OCI-LY3 (cell line): ENCODE measurements at regions not wholly inside any gene's neighbourhood (a gene's known extent, or its start where the extent isn't known, plus 50 kb on each side); places are given as distances from the start of the nearest gene placed in this dataset.

ENCODE experiments used
- H2AFZ ChIP-seq: fragments of 200-600, 300-600 bp; shearing (Covaris generic); 2 replicates; pipeline ENCODE4 v1.6.0; 2014; ENCODE audit warnings: antibody characterized with exemption, low read depth, low read length
- H3K27ac ChIP-seq: fragments of 200-600, 300-600 bp; sonication (generic); 2 replicates; pipeline ENCODE4 v1.5.1; 2014; ENCODE audit warnings: mild to moderate bottlenecking, low read length, moderate library complexity, mixed read lengths
- H3K27me3 ChIP-seq: fragments of 200-600, 300-600 bp; sonication (generic); 2 replicates; pipeline ENCODE4 v1.6.1; 2014; ENCODE audit warnings: low read depth, low read length, mixed read lengths
- H3K36me3 ChIP-seq: fragments of 200-600, 300-600 bp; sonication (generic); replicated peaks from 2 replicates; pipeline ENCODE3; 2014; ENCODE audit warnings: low read depth, low read length, mixed read lengths
- H3K4me1 ChIP-seq: fragments of 300-600, 200-600 bp; sonication (generic); 2 replicates; pipeline ENCODE4 v1.6.1; 2014; ENCODE audit warnings: low read length, mixed read lengths
- H3K4me2 ChIP-seq: fragments of 200-600, 300-600 bp; sonication (generic); 2 replicates; pipeline ENCODE4 v1.6.1; 2014; ENCODE audit warnings: low read length, mixed read lengths
- H3K4me3 ChIP-seq: fragments of 300-600, 200-600 bp; sonication (generic); 2 replicates; pipeline ENCODE4 v1.5.1; 2014; ENCODE audit warnings: antibody characterized with exemption, mild to moderate bottlenecking, low read length, moderate library complexity
- H3K79me2 ChIP-seq: fragments of 300-600, 200-600 bp; shearing (Covaris generic); 2 replicates; pipeline ENCODE4 v1.6.1; 2014; ENCODE audit warnings: mild to moderate bottlenecking, low read length, mixed read lengths
- H3K9ac ChIP-seq: fragments of 300-600, 200-600 bp; shearing (Covaris generic); 2 replicates; pipeline ENCODE4 v1.6.0; 2014; ENCODE audit warnings: mild to moderate bottlenecking, low read length, moderate library complexity
- H3K9me3 ChIP-seq: fragments of 200-600, 300-600 bp; shearing (Covaris generic); 2 replicates; pipeline ENCODE4 v1.6.1; 2014; ENCODE audit warnings: low read length, mixed read lengths; ENCODE audit not compliant: insufficient read depth
- H4K20me1 ChIP-seq: fragments of 200-600, 300-600 bp; sonication (generic); 2 replicates; pipeline ENCODE4 v1.6.1; 2016; ENCODE audit warnings: low read length, mixed read lengths; ENCODE audit not compliant: insufficient read depth
- CTCF ChIP-seq: fragments of 200-600, 300-600 bp; sonication (generic); IDR thresholded peaks from 2 replicates; pipeline ENCODE4 v1.5.1; 2014; ENCODE audit warnings: antibody characterized with exemption, low read length, low read depth
- EZH2phosphoT487 ChIP-seq: fragments of 200-600 bp; shearing (Covaris generic); IDR thresholded peaks from 2 replicates; pipeline ENCODE4 v1.6.1; 2018; ENCODE audit warnings: antibody characterized with exemption, mixed run types, low read depth

- Histone ChIP-seq H3K27ac (no peak overlapping the region), H4K20me1 (no peaks in the 10 kb centered on the region), H3K9me3 (no peaks in the 10 kb centered on the region), H3K4me3 (no peak overlapping the region), H3K4me1 (no peaks in the 10 kb centered on the region), H3K27me3 (peaks cover 56% of the 10 kb centered on the region), H3K36me3 (no peaks in the 10 kb centered on the region), H2AFZ (no peak overlapping the region), H3K4me2 (no peak overlapping the region), H3K9ac (no peak overlapping the region), H3K79me2 (no peaks in the 10 kb centered on the region)
- TF ChIP-seq EZH2phosphoT487 (no peak), CTCF (no peak)
Observed at GRCh38 chr3:124082343-124082742, 90.4 kb upstream of the ROPN1 start.

DNA sequence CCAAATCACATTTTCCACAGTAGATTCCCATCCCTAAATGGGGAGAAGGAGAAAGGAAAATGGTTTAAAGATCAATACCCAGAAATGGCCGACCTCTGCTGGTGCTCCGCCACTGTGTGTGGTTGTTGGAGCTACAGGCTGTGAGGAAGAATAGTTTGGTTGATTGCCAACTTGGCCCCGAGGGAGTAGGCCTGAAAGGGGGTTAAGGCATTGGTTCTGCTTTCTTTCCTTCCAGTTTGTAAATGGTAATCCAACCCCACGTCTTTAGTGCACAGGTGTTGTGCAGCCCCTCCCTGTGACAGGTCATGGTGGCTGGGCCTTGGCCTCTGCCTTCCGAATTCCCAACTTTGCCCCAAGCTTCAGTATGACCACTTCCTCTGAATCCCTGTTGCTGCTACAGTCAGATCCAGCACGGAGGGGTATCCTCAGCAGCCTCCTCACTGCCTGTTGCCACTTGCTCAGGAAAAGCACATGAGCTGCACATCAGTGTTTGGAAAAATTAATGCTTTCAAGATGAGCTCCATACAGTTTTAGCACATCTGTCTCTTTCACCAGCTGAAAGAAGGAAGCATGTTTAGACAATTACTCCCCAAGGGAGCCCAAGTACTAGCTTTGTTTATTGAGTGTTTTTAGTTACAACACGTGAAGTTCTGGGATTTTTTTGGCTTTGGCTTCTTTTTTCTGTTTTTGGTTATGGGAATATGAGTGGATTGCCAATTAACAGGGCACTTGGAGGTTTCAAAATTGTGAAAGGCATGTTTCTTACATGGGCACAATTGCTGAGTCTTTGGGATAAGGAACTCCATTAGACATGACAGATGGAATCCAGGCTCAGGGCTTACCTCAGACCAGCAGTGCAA, 92.3 kb upstream of the ROPN1 start:
- Histone ChIP-seq H3K4me2 (no peak overlapping the region), H3K27ac (no peak overlapping the region)

DNA sequence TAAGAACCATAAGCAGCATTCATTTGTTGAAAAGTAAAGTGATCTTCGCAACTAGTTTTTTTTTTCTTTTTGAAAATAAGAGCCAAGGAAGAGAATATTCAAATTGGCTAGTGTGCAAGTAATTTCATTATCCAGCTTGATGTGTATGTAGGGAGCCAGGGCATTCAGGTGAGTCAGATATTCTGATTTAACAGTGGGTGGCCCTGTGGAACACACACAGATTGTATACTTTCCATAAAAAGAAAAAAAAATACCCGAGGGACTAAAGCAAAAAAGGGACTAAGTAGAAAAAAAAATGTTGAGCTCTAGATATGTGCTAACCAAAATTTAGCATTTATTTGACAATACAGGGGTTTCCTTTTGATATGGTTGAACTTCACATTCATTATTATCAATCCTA, 96.9 kb upstream of the ROPN1 start:
- Histone ChIP-seq H3K4me2 (no peak overlapping the region), H3K9ac (no peak overlapping the region), H3K4me1 (no peaks in the 10 kb centered on the region), H3K79me2 (no peaks in the 10 kb centered on the region), H3K4me3 (no peak overlapping the region), H3K27ac (no peak overlapping the region), H3K36me3 (no peaks in the 10 kb centered on the region), H4K20me1 (no peaks in the 10 kb centered on the region), H3K27me3 (peaks cover 42% of the 10 kb centered on the region; the same call in 1 of the 2 replicates), H2AFZ (no peak overlapping the region), H3K9me3 (no peaks in the 10 kb centered on the region)
- TF ChIP-seq CTCF = no peak
- no peak for TF ChIP-seq EZH2phosphoT487

More for the DNA sequence above, 92.3 kb upstream of the ROPN1 start:
- H3K79me2 ChIP-seq = no peaks in the 10 kb centered on the region
- no peaks in the 10 kb centered on the region for H3K9me3 ChIP-seq
- no peaks in the 10 kb centered on the region for H4K20me1 ChIP-seq
- no peaks in the 10 kb centered on the region for H3K36me3 ChIP-seq
- H3K27me3 ChIP-seq = peaks cover 55% of the 10 kb centered on the region
- H3K9ac ChIP-seq = no peak overlapping the region
- H2AFZ ChIP-seq = no peak overlapping the region
- H3K4me3 ChIP-seq = no peak overlapping the region
- H3K4me1 ChIP-seq = no peaks in the 10 kb centered on the region
- TF ChIP-seq EZH2phosphoT487 (no peak), CTCF (no peak)

GRCh38 chr3:124089214-124089613, 97.3 kb upstream of the ROPN1 start:
- Histone ChIP-seq H3K9me3 (no peaks in the 10 kb centered on the region), H4K20me1 (no peaks in the 10 kb centered on the region), H3K79me2 (no peaks in the 10 kb centered on the region), H3K36me3 (no peaks in the 10 kb centered on the region), H3K4me1 (no peaks in the 10 kb centered on the region), H3K4me3 (no peak overlapping the region), H2AFZ (no peak overlapping the region), H3K9ac (no peak overlapping the region), H3K27me3 (peaks cover 45% of the 10 kb centered on the region; the same call in 1 of the 2 replicates), H3K4me2 (no peak overlapping the region), H3K27ac (no peak overlapping the region)
- no peak for TF ChIP-seq EZH2phosphoT487
- TF ChIP-seq CTCF = no peak
